GM12872 (cell line): ENCODE measurements at regions not wholly inside any gene's neighbourhood (a gene's known extent, or its start where the extent isn't known, plus 50 kb on each side); places are given as distances from the start of the nearest gene placed in this dataset.

Source experiments
- TF ChIP-seq, protein P1 (sequence below): IDR thresholded peaks from 3 replicates; pipeline ENCODE4 v1.5.1; 2011; ENCODE audit warnings: low read depth, mild to moderate bottlenecking, low read length, moderate library complexity; ENCODE audit not compliant: insufficient read depth

DNA sequence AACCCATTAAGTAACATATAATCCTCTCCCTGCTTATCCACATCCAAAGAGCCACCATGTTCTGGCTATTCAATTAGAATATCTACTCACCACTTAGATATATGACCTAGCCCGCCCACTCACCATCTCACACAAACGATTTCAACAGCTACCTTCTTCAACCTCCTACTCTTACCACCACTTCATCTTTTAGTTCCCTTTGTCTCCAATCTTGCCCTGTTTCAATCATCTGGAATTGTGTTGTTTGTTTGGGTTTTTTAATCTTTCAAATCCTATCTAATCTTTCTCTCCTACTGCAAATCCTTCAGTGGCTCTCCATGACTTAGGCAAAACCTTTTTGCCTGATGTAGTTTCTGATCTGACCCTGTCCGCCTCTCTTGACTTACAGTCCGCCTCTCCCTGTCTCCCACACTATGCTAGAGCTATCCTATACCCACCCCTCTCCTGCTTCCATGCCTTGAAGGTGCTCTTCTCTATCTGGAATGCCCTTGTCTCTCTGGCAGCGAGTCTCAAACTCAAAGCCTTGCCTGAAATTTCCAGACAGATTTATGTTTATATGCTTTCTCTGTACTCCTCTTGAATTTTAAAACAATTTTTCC lies 161.0 kb upstream of the CRY1 start:
- TF ChIP-seq, protein P1, sequence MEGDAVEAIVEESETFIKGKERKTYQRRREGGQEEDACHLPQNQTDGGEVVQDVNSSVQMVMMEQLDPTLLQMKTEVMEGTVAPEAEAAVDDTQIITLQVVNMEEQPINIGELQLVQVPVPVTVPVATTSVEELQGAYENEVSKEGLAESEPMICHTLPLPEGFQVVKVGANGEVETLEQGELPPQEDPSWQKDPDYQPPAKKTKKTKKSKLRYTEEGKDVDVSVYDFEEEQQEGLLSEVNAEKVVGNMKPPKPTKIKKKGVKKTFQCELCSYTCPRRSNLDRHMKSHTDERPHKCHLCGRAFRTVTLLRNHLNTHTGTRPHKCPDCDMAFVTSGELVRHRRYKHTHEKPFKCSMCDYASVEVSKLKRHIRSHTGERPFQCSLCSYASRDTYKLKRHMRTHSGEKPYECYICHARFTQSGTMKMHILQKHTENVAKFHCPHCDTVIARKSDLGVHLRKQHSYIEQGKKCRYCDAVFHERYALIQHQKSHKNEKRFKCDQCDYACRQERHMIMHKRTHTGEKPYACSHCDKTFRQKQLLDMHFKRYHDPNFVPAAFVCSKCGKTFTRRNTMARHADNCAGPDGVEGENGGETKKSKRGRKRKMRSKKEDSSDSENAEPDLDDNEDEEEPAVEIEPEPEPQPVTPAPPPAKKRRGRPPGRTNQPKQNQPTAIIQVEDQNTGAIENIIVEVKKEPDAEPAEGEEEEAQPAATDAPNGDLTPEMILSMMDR: no peak

- TF ChIP-seq, protein P1: no peak
Measured at GRCh38 chr12:107258780-107259179, 165.4 kb upstream of the CRY1 start.

GRCh38 chr12:107263980-107264379 lies 170.6 kb upstream of the CRY1 start:
- TF ChIP-seq, protein P1: no peak

DNA sequence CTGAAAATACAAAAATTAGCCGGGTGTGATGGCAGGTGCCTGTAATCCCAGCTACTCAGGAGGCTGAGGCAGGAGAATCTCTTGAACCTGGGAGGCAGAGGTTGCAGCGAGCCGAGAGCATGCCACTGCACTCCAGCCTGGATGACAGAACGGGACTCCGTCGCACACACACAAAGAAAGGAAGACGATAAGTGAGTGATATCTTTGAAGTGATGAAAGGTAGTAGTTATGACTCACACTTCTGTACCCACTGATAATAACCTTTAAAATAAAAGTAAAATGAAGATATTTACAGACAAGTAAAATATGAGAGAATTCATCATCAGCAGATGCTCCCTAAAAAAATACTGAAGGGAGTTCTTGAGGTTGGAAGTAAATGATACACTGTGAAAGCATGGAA lies 171.3 kb upstream of the CRY1 start:
- TF ChIP-seq, protein P1: no peak

DNA sequence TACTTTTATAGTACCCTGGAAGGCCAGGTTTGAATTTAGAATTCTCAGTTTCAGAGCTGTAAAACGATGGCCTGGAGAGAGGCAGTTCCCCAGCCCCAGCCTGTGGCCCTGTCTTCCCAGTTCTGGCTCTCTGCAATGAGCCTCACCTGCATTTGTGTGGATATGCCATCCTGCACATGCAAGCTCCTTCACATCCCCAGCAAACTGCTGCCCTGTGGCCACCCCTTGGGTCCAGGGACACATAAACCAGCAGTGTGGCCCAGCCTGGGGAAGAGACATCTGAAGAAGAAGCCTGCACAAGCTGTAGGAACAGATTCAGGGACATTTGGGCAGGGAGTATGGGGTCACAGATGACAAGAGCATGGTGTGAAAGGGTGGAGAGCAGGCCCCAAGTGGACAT lies 174.3 kb upstream of the CRY1 start:
- TF ChIP-seq, protein P1: no peak

DNA sequence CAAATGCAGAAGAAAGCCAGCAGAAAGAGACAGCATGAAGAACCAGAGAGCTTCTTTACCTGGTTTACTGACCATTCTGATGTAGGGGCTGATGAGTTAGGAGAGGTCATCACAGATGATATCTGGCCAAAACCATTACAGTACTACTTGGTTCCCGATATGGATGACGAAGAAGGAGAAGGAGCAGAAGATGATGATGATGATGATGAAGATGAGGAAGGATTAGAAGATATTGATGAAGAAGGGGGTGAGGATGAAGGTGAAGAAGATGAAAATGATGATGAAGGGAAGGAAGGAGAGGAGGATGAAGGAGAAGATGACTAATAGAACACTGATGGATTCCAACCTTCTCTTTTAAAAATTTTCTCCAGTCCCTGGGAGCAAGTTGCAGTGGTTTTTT lies 178.2 kb upstream of the CRY1 start:
- TF ChIP-seq, protein P1: no peak

GRCh38 chr12:107275530-107275929 lies 182.2 kb upstream of the CRY1 start:
- TF ChIP-seq, protein P1: no peak
